IPS-11a (cell line): ENCODE measurements at regions not wholly inside any gene's neighbourhood (a gene's known extent, or its start where the extent isn't known, plus 50 kb on each side); places are given as distances from the start of the nearest gene placed in this dataset.
"Not testable (repeated sequence)": the region's sequence is repeated elsewhere in the genome, so short reads cannot be mapped to it uniquely, and the experiment has no call there.

Experiments
- H3K4me3 ChIP-seq: one replicate; pipeline ENCODE4 v1.5.1; 2013; ENCODE audit warnings: low read depth, low read length, control low read depth

DNA sequence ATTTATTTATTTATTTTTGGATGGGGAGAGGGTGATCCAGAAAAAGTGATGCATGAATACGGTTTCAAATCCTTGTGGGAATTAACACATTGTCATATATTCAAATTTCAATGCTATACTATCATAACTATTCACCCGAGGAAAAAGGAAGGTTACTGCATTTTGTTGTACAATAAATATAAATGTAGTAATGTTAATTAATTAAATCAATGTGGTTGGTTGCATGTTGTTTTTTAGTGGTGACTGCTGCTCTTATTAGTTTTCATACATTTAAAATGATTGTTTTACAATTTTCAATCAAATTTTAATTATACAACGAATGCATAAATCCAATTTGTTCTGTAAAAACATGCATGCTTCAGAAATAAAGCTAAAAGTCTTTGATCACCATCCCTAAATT, 180.5 kb downstream of the ZFP64 start:
- no peak overlapping the region for H3K4me3 ChIP-seq

DNA sequence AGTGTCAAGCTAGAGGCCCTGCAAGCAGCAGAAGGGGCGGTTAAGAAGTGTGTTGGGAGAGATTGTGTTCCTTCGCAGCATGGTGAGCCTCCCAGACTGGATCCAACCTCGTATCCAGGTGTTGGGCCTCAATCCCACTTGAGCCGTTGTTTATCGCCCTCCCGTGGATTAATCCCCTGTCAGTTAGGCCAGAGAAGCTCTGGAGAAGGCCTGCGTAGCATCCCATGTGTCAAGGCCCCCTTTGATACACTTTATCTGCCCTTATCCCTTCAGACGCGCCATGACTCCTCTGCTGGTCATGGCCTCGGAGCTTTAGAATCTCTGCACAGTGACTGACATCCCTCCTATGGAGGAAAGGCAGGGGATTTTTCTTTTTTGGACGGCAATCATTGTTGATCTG, 181.0 kb downstream of the ZFP64 start:
- no peak overlapping the region for H3K4me3 ChIP-seq

DNA sequence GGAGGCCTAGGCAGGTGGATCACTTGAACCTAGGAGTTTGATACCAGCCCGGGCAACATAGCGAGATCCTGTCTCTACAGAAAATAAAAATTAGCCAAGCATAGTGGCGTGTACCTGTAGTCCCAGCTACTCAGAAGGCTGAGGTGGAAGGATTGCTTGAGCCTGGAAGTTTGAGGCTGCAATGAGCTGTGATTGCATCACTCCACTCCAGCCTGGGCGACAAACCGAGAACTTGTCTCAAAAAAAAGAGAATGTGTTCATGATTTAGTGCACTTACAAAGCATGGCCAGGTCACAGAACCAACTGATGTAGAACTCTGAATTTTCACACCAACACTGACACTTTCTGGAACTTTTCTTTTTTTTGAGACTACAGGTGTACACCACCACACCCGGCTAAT, 182.7 kb downstream of the ZFP64 start:
- H3K4me3 ChIP-seq = no peak overlapping the region

DNA sequence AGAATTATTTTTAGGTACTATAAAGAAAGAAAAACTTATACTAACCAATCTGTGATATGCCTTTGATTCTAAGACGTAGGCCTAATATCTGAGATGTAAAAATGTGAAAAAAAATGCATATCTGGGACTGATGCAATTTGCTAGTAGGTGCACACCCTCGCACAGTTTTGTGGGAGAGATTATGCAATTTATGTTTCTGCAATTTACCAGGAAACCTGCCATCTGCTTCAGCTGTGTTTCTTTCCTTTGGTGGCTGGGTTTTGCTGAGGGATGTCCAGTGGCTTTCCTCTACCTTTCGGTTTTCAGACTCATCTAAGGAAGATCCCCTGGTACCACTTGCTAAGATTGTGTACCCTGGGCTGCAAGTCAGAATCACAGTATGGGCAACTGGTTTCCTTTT, 186.9 kb downstream of the ZFP64 start:
- no peak overlapping the region for H3K4me3 ChIP-seq

DNA sequence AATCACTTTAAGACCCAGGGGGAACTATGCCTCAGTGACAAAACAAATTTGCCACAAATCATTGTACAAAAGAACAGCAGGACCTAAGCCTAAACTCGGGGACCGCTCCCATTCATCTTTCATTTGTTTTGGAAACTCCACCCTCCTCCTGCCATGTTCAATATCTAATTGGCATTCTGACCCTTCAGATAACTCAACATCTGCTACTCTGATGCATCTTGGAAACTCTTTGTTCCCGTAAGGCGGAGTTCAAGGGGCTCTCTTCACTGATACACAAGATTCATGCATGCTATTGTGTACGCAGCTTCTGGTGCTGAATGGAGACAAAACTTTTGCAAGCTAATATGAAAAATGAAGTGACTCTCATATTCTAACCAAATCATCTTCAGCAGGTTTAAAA, 187.6 kb downstream of the ZFP64 start:
- H3K4me3 ChIP-seq = no peak overlapping the region

DNA sequence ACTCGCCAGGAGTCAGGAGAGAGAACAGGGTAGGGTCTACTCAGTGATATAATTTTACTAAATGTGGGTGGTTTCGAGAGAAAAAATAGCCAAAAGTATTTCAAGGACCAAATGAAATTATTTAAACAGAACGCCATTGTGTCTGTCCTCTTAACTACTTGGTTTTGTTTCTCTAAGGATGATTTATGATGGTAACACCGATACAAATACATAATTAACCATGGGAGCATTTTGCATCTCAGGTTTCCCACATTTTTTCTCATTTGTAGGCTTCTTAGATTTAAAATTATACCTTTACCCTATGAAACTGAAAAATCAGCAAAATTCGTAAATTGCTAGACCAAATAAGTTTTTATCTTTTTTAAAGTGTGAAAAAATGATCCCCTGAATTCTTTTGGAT, 188.2 kb downstream of the ZFP64 start:
- H3K4me3 ChIP-seq = no peak overlapping the region

DNA sequence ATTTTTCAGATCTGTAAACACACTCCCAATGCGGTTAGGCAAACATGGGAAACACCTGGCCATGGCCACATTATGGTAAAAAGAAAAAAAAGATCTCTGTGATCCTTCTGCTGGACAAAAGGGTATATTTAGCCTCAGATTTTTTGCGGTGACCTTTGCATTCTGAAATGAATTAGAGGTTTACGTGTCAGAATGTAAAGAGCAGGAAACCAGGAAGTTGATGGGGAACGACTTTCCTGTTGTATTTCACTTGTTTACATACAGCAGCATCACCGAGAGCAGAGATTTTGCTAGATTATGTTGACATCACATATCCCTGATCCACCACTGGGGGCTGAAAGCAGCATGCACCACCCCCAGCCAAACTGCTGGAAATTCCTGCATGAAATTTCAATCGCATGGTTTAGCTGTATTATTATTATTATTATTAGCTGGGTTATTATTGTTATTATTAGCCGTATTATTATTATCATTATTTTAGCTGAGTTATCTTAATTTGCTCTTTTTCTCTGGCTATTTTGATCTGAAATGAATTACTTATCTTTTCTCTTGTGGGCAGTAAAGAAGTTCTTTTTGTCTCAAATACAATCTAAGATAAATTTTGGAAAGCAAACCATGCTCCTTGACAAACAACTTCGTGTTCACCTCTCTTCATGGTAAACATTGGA, 189.4 kb downstream of the ZFP64 start:
- no peak overlapping the region for H3K4me3 ChIP-seq

DNA sequence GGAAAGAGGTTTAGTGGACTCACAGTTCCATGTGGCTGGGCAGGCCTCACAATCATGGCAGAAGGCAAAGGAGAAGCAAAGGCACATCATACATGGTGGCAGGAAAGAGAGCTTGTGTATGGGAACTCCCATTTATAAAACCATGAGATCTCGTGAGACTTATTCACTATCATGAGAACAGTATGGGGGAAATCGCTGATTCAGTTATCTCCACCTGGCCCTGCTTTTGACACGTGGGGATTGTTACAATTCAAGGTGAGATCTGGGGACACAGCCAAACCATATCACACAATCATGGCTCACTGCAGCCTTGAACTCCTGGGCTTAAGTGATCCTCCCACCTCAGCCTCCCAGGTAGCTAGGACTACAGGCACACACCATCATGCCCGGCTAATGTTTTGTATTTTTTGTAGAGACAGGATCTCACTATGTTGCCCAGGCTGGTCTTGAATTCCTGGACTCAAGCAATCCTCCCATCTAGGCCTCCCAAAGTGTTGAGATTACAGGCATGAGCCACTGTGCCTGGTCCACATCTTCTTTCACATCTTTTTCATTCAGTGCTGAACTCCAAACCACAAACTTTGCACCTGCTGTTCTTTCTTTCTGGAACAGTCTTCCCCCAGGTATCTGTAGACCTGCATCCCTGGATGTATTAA, 194.2 kb downstream of the ZFP64 start:
- H3K4me3 ChIP-seq = not testable (repeated sequence)

DNA sequence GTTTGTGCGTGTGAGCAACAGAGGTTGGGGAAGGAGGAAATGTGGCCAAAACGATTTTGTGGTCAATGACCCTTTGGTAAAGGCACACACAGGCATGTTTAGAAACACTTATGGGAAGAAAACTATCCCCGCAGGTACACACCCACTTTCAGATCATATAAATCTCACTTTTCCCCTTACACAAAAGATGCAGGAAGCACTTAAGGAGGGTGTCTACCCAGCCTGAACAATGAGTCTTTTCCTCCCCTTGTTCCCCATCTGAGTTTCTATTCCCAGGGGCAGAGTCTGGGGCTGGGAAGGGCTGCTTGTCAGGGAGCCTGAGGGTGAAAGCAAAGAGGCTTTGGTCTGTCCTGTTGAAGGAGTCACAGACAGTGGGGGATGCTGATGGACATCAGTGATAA, 193.2 kb upstream of the SALL4 start:
- H3K4me3 ChIP-seq = no peak overlapping the region

DNA sequence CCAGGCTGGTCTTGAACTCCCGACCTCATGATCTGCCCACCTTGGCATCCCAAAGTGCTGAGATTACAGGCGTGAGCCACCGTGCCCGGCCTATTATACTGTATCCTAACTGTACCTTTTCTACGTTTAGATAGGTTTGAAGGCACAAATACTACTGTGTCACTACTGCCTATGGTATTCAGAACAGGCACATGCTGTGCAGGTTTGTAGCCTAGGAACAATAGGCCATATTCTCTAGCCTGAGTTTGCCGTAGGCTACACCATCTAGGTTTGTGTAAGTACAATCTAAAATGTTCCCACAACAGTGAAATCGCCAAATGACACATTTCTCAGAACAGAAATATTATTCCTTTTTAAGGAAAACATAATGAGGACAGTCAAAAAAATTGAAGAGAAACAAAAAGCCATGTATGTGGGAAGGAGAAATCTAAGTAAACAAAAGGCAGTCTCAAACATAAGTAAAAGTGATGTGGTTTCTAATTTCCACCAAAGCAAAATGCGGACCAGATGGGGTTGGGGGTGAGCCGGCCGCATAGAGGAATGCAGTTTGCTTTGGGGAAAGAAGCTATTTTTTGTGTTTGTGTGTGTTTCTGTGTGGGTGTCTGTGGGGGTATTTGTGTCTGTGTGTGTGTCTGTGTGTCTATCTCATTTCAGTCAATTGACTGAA, 192.6 kb upstream of the SALL4 start:
- no peak overlapping the region for H3K4me3 ChIP-seq

DNA sequence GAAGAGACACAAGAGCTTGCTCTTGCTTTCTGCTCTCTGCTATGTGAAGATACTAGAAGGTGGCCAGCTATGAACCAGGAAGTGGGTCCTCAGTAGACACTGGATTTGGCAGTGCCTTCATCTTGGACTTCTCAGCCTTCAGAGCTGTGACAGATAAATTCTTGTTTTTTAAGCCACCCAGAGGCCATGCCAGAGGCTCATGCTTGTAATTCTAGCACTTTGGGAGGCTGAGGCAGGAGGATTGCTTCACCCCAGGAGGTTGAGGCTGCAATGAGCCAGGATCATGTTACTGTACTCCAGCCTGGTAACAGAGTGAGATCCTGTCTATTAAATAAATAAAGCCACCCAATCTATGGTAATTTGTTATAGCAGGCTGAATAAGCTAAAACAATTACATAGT, 185.5 kb upstream of the SALL4 start:
- no peak overlapping the region for H3K4me3 ChIP-seq

DNA sequence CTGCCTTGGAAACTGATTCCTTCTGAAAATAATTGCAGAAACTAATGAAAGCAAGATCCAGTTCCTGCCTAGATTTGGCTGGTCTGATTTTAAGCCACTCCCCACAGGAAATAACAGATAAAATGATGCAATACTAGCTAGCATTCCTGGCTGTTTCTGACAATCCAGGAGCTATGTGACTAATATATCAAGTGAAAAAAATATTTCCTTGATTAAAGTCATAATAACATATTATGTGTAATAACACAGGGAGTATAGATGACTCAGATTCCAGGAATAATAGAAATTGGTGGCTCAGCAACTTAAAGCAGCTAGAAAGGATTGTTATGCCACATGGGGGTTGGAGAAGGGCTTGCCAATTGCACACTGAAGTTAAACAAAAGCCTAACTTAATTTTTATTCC, 182.7 kb upstream of the SALL4 start:
- H3K4me3 ChIP-seq = no peak overlapping the region

DNA sequence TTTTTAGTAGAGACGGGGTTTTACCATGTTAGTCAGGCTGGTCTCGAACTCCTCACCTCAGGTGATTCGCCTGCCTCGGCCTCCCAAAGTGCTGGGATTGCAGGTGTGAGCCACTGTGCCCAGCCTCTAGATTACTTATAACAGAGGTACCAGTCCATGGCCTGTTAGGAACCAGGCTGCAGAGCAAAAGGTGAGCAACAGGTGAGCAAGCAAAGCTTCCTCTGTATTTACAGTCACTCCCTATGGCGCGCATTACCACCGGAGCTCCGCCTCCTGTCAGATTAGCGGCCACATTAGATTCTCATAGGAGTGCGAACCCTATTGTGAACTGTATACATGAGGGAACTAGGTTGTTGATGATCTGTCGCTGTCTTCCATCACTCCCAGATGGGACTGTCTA, 178.0 kb upstream of the SALL4 start:
- H3K4me3 ChIP-seq = no peak overlapping the region

DNA sequence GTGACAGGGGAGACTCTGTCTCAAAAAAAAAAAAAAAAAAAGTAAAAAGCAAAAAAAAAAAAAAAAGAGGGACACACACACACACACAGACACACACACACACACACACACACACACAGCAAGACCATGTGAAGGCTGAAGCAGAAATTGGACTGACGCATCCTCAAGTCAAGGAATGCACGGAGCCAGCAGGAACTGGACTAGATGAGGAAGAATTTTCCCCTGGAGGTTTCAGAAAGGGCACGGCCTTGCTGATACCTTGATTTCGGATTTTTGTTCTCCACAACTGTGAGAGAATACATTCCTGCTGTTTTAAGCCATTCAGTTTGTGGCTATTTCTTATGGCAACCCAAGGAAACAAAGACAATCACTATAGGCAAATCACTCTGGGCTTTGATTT, 176.9 kb upstream of the SALL4 start:
- H3K4me3 ChIP-seq = no peak overlapping the region

DNA sequence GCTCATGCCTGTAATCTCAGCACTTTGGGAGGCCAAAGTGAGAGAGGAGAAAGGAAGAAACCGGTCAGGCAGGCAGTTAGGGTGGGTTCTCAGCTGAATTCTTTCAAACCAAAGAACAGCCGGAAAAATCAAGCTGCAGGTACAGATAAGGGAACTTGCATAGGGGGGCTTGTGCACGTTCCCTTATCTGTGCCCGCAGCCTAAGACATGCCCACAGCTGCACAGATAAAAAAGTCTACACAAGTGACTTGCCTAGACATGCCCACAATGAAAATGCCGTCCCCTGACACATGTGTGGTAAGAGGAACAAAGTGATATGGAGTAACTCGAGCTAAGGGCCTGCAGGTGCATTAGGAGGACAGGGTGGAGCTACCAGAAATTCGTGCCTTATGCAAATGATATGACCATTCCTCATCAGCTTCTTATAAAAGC, 175.8 kb upstream of the SALL4 start:
- H3K4me3 ChIP-seq = no peak overlapping the region

DNA sequence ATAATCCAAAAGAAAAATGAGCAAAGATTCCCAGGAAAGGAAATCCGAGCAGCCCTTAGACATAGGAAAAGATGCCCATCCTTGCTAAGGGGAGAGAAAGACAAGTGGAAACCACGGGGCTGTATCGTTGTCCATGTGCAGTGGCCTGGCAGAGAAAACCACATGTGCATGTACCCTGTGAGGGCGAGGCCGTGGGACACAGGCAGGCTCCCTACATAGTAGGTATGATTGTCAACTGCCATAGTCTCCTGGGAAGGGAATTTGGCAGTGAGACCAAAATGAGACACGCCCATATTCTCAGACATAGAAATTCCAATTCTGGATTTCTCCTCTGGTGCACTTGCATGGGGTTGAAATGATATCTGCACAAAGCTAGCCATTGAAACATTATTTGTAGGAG, 169.7 kb upstream of the SALL4 start:
- H3K4me3 ChIP-seq = no peak overlapping the region

DNA sequence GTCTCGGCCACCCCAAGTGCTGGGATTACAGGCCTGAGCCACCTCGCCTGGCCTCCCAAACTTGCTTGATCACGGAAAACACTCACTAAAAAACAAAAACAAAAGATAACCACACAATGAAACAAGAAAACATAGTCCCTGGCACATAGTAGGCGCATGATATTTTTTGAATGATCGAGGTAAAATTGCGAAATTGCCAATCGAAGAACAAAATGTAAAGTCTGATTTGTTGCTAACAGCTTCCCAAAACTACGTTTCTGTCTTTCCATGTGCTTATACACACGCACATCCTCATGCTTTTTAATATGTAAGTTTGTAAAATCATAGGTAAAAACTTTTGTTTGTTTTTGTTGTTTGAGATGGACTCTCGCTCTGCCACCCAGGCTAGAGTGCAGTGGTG, 168.5 kb upstream of the SALL4 start:
- no peak overlapping the region for H3K4me3 ChIP-seq

DNA sequence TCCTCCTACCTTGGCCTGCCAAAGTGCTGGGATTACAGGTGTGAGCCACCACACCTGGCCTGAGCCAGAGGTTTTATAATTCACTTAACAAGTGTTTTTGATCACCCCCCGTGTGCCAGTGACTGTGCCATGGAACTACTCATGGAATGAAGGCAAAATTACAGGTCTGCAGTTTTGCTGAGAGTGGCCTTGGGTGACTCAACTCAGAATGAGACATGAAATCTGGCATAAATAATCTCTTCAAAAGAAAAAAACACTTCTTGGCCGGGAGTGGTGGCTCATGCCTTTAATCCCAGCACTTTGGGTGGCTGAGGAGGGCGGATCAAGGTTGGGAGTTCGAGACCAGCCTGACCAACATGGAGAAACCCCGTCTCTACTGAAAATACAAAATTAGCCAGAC, 166.9 kb upstream of the SALL4 start:
- H3K4me3 ChIP-seq = no peak overlapping the region

DNA sequence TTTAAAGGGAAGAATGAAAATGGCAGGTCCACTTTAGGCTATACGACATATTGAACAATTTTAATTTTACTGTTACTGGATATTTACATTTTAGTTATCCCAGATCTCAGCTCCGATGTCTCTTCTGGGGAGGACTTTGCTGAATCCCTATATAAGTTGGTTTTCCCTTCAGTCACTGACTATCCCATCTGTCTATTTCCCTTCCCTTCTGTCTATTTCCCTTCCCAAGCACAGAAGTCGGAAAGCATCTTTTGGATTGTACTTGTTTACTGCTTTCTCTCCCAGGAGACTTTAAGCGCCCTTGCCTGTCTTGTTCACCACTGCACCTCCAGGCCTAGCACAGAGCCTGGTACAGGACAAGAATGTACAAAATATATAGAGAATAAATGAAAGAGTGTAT, 165.8 kb upstream of the SALL4 start:
- H3K4me3 ChIP-seq = no peak overlapping the region

DNA sequence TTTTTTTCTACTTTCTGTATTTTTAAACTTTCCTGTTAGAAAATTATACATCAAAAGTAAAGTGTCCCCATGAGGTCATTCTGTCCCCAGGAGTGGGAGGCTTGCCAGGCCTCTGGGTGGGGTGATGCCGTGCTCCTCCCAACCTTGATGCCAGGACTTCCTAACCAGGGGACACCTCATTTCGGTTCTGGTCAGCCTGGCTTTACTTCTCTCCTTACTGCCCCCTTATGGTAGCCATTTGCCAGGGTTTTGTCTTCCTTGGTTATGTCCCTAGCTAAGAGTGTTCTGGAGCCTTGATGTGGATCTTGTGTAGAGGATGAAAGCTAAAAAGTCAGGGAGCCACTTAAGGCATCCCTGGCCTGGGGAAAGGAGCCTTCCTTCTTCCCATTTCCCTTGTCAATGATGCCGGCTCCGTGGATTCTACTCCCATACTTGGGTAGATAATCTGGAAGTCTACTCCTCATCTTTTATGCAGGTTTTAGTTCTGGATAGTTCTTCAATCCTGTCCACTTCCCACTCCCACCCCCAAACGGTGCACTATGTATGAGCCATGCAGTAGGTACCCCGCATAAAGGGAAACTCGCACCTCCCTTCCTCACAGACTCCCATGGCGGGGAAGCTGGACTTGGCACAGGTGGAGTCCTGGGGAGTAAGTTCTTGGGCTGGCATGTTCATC, 164.1 kb upstream of the SALL4 start:
- no peak overlapping the region for H3K4me3 ChIP-seq

DNA sequence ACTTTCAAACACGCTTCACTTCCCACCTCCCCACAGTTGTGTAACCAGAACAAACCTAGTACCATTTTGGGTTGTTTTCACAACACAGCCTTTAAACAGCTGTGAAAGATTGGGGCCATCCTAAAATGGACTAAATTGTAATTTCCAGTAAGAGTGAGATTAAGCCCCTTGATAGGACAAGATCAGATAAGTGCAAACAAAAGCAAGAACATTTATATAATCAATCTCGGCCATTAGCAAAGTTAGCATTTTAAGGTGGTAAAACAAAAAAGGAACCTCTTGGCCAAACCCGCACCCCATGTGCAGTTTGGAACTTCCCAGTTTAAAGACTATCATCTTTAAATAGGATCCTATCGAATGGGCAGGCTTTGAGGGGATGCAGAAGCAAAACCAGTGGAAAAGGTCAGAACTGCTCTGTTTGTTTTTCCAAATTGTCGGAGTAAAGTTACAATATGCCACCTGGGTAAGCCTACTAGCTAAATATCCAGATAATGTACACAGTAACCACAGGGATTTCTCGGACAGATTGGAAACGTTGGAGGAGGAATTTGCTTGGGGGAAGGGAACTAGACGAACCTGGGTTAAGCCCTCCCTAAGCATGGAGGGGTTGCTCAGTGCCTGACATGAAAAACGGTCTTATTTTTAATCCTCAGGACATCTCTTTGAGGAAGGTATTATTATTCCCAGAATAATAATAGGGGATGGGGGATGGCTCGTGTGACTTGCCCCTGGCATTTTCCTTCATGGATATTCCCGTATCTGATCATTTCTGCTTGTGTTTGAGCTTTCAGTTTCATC, 159.8 kb upstream of the SALL4 start:
- H3K4me3 ChIP-seq = no peak overlapping the region
